GM19328 (cell line): ENCODE measurements at regions not wholly inside any gene's neighbourhood (a gene's known extent, or its start where the extent isn't known, plus 50 kb on each side); places are given as distances from the start of the nearest gene placed in this dataset.

Experiments used
- ATAC-seq: cut with Tn5 transposase; IDR thresholded peaks from one replicate; pipeline ENCODE4 v1.9.1; 2021; ENCODE audit warnings: mild to moderate bottlenecking, moderate library complexity; ENCODE audit not compliant: unreplicated experiment

DNA sequence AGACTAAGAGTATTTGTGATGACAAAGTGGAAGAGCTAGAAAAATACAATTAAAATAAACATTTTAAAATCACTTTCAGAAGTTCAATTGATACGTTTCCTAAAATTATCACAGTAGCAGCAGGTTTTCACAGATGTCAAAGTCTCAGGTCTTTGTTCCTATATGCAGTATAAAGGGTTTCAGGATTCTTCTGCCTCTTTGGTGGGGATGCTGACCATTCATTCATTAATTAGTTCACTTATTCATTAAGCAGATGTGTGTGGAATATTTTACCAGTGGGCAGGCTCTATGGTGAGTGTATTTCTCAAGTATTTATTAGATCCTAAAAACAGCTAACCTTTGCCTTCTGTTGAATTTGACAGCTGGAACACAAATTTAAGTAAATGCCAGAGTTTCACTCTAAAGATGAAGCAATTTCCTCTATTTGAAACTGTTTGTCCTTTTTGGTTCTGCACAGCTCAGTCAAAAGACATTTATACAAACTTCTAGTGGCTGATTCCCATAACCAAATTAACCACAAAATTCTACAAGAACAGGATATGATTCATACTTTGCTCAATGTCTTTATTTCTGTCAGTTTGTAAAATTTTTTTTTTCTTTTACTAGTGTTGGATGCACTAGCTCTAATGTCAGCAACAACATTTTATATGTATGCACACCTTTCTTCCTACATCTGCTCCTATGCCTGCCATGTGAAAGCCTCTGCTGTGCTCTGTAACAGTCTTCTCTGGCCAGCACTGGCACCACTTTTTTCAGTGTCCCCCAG, 75.9 kb upstream of the PRR16 start:
- ATAC-seq, result no peak

- ATAC-seq, result no peak
These were observed 69.8 kb upstream of the PRR16 start for GRCh38 chr5:120394259-120394658.

DNA sequence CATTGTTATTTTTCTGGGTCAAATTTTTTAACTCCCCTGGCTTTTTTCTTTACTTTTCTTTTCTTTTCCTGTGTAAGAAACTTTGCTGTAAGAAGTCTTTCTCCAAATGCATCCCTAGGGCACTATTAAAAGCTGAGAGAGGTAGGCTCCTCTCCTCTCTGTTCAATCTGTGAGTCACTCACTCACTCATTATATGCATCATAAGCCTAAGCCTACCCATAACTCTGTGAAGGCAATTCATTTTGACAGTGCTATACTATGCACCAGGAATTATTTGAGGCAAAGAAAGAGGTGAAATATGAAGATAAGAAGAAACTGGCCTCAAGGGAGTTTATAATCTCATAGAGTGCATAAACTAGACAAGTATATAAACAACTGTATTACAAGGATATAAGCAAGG, 67.9 kb upstream of the PRR16 start:
- no peak for ATAC-seq

GRCh38 chr5:120400356-120400755, 63.7 kb upstream of the PRR16 start:
- no peak for ATAC-seq

DNA sequence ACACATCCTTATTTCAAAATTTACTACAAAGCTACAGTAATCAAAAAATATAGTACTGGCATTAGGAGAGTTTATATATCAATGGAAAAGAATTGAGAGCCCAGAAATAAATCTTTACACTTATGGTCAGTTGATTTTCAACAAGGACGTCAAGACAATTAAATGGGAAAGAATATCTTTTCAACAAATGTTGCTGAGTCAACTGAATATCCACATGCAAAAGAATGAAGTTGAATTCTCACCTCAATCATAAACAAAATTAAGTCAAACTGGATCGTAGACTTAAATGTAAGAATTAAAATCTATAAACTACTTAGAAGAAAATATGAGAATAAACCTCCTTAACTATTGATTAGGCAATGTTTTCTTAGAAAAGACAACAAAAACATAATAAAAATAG, 61.5 kb upstream of the PRR16 start:
- ATAC-seq, result no peak

- no peak for ATAC-seq
These were observed 58.7 kb upstream of the PRR16 start for GRCh38 chr5:120405286-120405864.

DNA sequence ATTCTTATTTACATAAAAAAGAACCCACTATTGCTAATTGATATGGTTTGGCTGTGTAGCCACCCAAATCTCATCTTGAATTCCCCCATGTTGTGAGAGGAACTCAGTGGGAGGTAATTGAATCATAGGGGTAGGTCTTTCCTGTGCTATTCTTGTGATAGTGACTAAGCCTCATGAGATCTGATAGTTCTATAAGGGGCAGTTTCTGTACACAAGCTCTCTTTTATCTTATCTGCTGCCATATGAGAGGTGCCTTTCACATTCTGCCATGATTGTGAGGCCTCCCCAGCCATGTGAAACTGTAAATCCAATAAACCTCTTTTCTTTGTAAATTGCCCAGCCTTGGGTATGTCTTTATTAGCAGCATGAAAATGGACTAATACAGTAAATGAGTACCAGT, 58.2 kb upstream of the PRR16 start:
- no peak for ATAC-seq

DNA sequence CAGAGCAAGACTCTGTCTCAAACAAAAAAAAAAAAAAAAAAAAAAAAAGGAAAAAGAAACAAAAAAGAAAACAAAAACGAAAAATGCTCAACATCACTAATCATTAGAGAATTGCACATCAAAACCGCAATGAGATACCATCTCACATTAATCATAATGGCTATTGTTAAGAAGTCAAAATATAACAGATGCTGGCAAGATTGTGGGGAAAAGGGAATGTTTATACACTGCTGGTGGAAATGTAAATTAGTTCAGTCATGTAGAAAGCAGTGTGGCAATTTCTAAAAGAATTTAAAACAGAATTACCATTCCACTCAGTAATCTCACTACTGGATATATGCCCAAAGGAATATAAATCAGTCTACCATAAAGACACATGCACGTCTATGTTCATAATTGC, 50.4 kb upstream of the PRR16 start:
- ATAC-seq, result no peak
